OCI-LY3 (cell line): ENCODE measurements at regions not wholly inside any gene's neighbourhood (a gene's known extent, or its start where the extent isn't known, plus 50 kb on each side); places are given as distances from the start of the nearest gene placed in this dataset.

Experiments used
- H2AFZ ChIP-seq: fragments of 200-600, 300-600 bp; shearing (Covaris generic); 2 replicates; pipeline ENCODE4 v1.6.0; 2014; ENCODE audit warnings: antibody characterized with exemption, low read depth, low read length
- H3K27ac ChIP-seq: fragments of 200-600, 300-600 bp; sonication (generic); 2 replicates; pipeline ENCODE4 v1.5.1; 2014; ENCODE audit warnings: mild to moderate bottlenecking, low read length, moderate library complexity, mixed read lengths
- H3K27me3 ChIP-seq: fragments of 200-600, 300-600 bp; sonication (generic); 2 replicates; pipeline ENCODE4 v1.6.1; 2014; ENCODE audit warnings: low read depth, low read length, mixed read lengths
- H3K36me3 ChIP-seq: fragments of 200-600, 300-600 bp; sonication (generic); replicated peaks from 2 replicates; pipeline ENCODE3; 2014; ENCODE audit warnings: low read depth, low read length, mixed read lengths
- H3K4me1 ChIP-seq: fragments of 300-600, 200-600 bp; sonication (generic); 2 replicates; pipeline ENCODE4 v1.6.1; 2014; ENCODE audit warnings: low read length, mixed read lengths
- H3K4me2 ChIP-seq: fragments of 200-600, 300-600 bp; sonication (generic); 2 replicates; pipeline ENCODE4 v1.6.1; 2014; ENCODE audit warnings: low read length, mixed read lengths
- H3K4me3 ChIP-seq: fragments of 300-600, 200-600 bp; sonication (generic); 2 replicates; pipeline ENCODE4 v1.5.1; 2014; ENCODE audit warnings: antibody characterized with exemption, mild to moderate bottlenecking, low read length, moderate library complexity
- H3K79me2 ChIP-seq: fragments of 300-600, 200-600 bp; shearing (Covaris generic); 2 replicates; pipeline ENCODE4 v1.6.1; 2014; ENCODE audit warnings: mild to moderate bottlenecking, low read length, mixed read lengths
- H3K9ac ChIP-seq: fragments of 300-600, 200-600 bp; shearing (Covaris generic); 2 replicates; pipeline ENCODE4 v1.6.0; 2014; ENCODE audit warnings: mild to moderate bottlenecking, low read length, moderate library complexity
- H3K9me3 ChIP-seq: fragments of 200-600, 300-600 bp; shearing (Covaris generic); 2 replicates; pipeline ENCODE4 v1.6.1; 2014; ENCODE audit warnings: low read length, mixed read lengths; ENCODE audit not compliant: insufficient read depth
- H4K20me1 ChIP-seq: fragments of 200-600, 300-600 bp; sonication (generic); 2 replicates; pipeline ENCODE4 v1.6.1; 2016; ENCODE audit warnings: low read length, mixed read lengths; ENCODE audit not compliant: insufficient read depth
- EZH2phosphoT487 ChIP-seq: fragments of 200-600 bp; shearing (Covaris generic); IDR thresholded peaks from 2 replicates; pipeline ENCODE4 v1.6.1; 2018; ENCODE audit warnings: antibody characterized with exemption, mixed run types, low read depth
- TF ChIP-seq, protein P1 (sequence below): fragments of 200-600, 300-600 bp; sonication (generic); IDR thresholded peaks from 2 replicates; pipeline ENCODE4 v1.5.1; 2014; ENCODE audit warnings: antibody characterized with exemption, low read length, low read depth

- peaks cover 27% of the 10 kb centered on the region for H3K27me3 ChIP-seq
- no peaks in the 10 kb centered on the region for H4K20me1 ChIP-seq
- no peak overlapping the region for H2AFZ ChIP-seq
- H3K4me2 ChIP-seq, result no peak overlapping the region
- no peaks in the 10 kb centered on the region for H3K79me2 ChIP-seq
- H3K36me3 ChIP-seq, result no peaks in the 10 kb centered on the region
- H3K4me3 ChIP-seq, result no peak overlapping the region
- H3K9ac ChIP-seq, result no peak overlapping the region
- no peak overlapping the region for H3K27ac ChIP-seq
- H3K4me1 ChIP-seq, result peaks cover 10% of the 10 kb centered on the region
- TF ChIP-seq EZH2phosphoT487, result no peak
- TF ChIP-seq, protein P1, sequence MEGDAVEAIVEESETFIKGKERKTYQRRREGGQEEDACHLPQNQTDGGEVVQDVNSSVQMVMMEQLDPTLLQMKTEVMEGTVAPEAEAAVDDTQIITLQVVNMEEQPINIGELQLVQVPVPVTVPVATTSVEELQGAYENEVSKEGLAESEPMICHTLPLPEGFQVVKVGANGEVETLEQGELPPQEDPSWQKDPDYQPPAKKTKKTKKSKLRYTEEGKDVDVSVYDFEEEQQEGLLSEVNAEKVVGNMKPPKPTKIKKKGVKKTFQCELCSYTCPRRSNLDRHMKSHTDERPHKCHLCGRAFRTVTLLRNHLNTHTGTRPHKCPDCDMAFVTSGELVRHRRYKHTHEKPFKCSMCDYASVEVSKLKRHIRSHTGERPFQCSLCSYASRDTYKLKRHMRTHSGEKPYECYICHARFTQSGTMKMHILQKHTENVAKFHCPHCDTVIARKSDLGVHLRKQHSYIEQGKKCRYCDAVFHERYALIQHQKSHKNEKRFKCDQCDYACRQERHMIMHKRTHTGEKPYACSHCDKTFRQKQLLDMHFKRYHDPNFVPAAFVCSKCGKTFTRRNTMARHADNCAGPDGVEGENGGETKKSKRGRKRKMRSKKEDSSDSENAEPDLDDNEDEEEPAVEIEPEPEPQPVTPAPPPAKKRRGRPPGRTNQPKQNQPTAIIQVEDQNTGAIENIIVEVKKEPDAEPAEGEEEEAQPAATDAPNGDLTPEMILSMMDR, result no peak
- H3K9me3 ChIP-seq, result no peaks in the 10 kb centered on the region
Measured at GRCh38 chr1:223057569-223058093, 85.4 kb downstream of the TLR5 start.
